WTC11 (cell line): ENCODE measurements at regions not wholly inside any gene's neighbourhood (a gene's known extent, or its start where the extent isn't known, plus 50 kb on each side); places are given as distances from the start of the nearest gene placed in this dataset.

Experiments
- CTCF ChIP-seq: fragments of 200-600 bp; IDR thresholded peaks from 2 replicates; pipeline ENCODE4 v1.8.0; 2022; ENCODE audit warnings: antibody characterized with exemption
- NFYB ChIP-seq: sonication (generic); formaldehyde crosslinking; conservative IDR thresholded peaks from 2 replicates; pipeline ENCODE4 v1.8.0; 2022; ENCODE audit warnings: low read depth, missing genetic modification reagents
- TEAD1 ChIP-seq: sonication (generic); formaldehyde crosslinking; IDR thresholded peaks from 2 replicates; pipeline ENCODE4 v1.8.0; 2022; ENCODE audit warnings: mild to moderate bottlenecking, missing genetic modification reagents

GRCh38 chr3:1910322-1910721 is 188.3 kb upstream of the CNTN4 start:
- no peak for TF ChIP-seq CTCF
- no peak for TF ChIP-seq TEAD1 (CRISPR knock-in tag)
- no peak for TF ChIP-seq NFYB
